ENCODE measurements at regions not wholly inside any gene's neighbourhood (a gene's known extent, or its start where the extent isn't known, plus 50 kb on each side); places are given as distances from the start of the nearest gene placed in this dataset.

DNA sequence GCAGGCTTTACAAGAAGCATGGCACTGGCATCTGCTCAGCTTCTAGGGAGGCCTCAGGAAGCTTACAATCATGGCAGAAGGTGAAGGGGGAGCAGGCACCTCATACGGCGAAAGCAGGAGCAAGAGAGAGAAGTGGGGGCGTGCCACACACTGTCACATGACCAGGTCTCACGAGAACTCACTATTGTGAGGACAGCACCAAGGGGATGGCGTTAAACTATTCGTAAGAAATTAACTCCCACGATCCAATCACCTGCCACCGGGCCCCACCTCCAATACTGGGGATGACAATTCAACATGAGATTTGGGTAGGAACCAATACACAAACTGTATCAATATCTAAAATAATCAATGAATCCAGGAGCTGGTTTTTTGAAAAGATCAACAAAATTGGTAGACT lies 156.0 kb upstream of the DPP10 start:
- TF ChIP-seq BRCA1 (IDR thresholded peaks at IDR 0.05; ENCODE audit: low read depth, low read length) (no peak), FOXK2 (IDR thresholded peaks at IDR 0.05) (no peak), POLR2A (IDR thresholded peaks at IDR 0.05; ENCODE audit: low read depth, low read length) (no peak), CHD2 (IDR thresholded peaks at IDR 0.05; ENCODE audit: borderline replicate concordance, low read depth, low read length) (no peak), POLR2AphosphoS2 (IDR thresholded peaks at IDR 0.05; ENCODE audit: low read depth, low read length) (no peak)
- TF ChIP-seq, protein P1, sequence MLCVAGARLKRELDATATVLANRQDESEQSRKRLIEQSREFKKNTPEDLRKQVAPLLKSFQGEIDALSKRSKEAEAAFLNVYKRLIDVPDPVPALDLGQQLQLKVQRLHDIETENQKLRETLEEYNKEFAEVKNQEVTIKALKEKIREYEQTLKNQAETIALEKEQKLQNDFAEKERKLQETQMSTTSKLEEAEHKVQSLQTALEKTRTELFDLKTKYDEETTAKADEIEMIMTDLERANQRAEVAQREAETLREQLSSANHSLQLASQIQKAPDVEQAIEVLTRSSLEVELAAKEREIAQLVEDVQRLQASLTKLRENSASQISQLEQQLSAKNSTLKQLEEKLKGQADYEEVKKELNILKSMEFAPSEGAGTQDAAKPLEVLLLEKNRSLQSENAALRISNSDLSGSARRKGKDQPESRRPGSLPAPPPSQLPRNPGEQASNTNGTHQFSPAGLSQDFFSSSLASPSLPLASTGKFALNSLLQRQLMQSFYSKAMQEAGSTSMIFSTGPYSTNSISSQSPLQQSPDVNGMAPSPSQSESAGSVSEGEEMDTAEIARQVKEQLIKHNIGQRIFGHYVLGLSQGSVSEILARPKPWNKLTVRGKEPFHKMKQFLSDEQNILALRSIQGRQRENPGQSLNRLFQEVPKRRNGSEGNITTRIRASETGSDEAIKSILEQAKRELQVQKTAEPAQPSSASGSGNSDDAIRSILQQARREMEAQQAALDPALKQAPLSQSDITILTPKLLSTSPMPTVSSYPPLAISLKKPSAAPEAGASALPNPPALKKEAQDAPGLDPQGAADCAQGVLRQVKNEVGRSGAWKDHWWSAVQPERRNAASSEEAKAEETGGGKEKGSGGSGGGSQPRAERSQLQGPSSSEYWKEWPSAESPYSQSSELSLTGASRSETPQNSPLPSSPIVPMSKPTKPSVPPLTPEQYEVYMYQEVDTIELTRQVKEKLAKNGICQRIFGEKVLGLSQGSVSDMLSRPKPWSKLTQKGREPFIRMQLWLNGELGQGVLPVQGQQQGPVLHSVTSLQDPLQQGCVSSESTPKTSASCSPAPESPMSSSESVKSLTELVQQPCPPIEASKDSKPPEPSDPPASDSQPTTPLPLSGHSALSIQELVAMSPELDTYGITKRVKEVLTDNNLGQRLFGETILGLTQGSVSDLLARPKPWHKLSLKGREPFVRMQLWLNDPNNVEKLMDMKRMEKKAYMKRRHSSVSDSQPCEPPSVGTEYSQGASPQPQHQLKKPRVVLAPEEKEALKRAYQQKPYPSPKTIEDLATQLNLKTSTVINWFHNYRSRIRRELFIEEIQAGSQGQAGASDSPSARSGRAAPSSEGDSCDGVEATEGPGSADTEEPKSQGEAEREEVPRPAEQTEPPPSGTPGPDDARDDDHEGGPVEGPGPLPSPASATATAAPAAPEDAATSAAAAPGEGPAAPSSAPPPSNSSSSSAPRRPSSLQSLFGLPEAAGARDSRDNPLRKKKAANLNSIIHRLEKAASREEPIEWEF (IDR thresholded peaks at IDR 0.05; ENCODE audit: insufficient replicate concordance, low read depth, low read length): no peak
- TF ChIP-seq, protein P2, sequence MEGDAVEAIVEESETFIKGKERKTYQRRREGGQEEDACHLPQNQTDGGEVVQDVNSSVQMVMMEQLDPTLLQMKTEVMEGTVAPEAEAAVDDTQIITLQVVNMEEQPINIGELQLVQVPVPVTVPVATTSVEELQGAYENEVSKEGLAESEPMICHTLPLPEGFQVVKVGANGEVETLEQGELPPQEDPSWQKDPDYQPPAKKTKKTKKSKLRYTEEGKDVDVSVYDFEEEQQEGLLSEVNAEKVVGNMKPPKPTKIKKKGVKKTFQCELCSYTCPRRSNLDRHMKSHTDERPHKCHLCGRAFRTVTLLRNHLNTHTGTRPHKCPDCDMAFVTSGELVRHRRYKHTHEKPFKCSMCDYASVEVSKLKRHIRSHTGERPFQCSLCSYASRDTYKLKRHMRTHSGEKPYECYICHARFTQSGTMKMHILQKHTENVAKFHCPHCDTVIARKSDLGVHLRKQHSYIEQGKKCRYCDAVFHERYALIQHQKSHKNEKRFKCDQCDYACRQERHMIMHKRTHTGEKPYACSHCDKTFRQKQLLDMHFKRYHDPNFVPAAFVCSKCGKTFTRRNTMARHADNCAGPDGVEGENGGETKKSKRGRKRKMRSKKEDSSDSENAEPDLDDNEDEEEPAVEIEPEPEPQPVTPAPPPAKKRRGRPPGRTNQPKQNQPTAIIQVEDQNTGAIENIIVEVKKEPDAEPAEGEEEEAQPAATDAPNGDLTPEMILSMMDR (IDR thresholded peaks at IDR 0.05 in 2 of 3, conservative IDR thresholded peaks at IDR 0.05 in 1 of 3; ENCODE audit: control insufficient read depth in 2 of 3, extremely low read depth in 1 of 3, insufficient read depth in 1 of 3, low read depth in 3 of 3, low read length in 3 of 3): no peak
- TF ChIP-seq, protein P3, sequence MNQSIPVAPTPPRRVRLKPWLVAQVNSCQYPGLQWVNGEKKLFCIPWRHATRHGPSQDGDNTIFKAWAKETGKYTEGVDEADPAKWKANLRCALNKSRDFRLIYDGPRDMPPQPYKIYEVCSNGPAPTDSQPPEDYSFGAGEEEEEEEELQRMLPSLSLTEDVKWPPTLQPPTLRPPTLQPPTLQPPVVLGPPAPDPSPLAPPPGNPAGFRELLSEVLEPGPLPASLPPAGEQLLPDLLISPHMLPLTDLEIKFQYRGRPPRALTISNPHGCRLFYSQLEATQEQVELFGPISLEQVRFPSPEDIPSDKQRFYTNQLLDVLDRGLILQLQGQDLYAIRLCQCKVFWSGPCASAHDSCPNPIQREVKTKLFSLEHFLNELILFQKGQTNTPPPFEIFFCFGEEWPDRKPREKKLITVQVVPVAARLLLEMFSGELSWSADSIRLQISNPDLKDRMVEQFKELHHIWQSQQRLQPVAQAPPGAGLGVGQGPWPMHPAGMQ (IDR thresholded peaks at IDR 0.05; ENCODE audit: borderline replicate concordance): no peak
- TF ChIP-seq, protein P4, sequence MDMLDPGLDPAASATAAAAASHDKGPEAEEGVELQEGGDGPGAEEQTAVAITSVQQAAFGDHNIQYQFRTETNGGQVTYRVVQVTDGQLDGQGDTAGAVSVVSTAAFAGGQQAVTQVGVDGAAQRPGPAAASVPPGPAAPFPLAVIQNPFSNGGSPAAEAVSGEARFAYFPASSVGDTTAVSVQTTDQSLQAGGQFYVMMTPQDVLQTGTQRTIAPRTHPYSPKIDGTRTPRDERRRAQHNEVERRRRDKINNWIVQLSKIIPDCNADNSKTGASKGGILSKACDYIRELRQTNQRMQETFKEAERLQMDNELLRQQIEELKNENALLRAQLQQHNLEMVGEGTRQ (IDR thresholded peaks at IDR 0.05; ENCODE audit: borderline replicate concordance, low read depth, low read length): no peak
